NCI-H446 treated with DMSO at 0.1 percent for 48 hours (cell line): ENCODE measurements at regions not wholly inside any gene's neighbourhood (a gene's known extent, or its start where the extent isn't known, plus 50 kb on each side); places are given as distances from the start of the nearest gene placed in this dataset.

Source experiments
- DNase-seq: peaks from one replicate; lab custom pipeline; 2025; lab: John Stamatoyannopoulos, UW

- DNase-seq: no peak
Observed at GRCh38 chr9:107984956-107985355, 495.4 kb upstream of the KLF4 start.

- DNase-seq: no peak
Observed at GRCh38 chr9:107983762-107984161, 494.2 kb upstream of the KLF4 start.

- DNase-seq: no peak
Observed at GRCh38 chr9:107983181-107983603, 493.6 kb upstream of the KLF4 start.

GRCh38 chr9:107982745-107983144 lies 493.2 kb upstream of the KLF4 start:
- DNase-seq: no peak

- no peak for DNase-seq
Observed at GRCh38 chr9:107982001-107982400, 492.4 kb upstream of the KLF4 start.

GRCh38 chr9:107980984-107981383 lies 491.4 kb upstream of the KLF4 start:
- no peak for DNase-seq

GRCh38 chr9:107976767-107977166 lies 487.2 kb upstream of the KLF4 start:
- no peak for DNase-seq

GRCh38 chr9:107975426-107976010 lies 485.9 kb upstream of the KLF4 start:
- DNase-seq: no peak

- DNase-seq: no peak
Observed at GRCh38 chr9:107973451-107973850, 483.9 kb upstream of the KLF4 start.

GRCh38 chr9:107972346-107972745 lies 482.8 kb upstream of the KLF4 start:
- no peak for DNase-seq

- no peak for DNase-seq
Observed at GRCh38 chr9:107971241-107971640, 481.7 kb upstream of the KLF4 start.

- DNase-seq: no peak
Observed at GRCh38 chr9:107970726-107971125, 481.2 kb upstream of the KLF4 start.

- no peak for DNase-seq
Observed at GRCh38 chr9:107969727-107970126, 480.2 kb upstream of the KLF4 start.

- DNase-seq: no peak
Observed at GRCh38 chr9:107969141-107969540, 479.6 kb upstream of the KLF4 start.

GRCh38 chr9:107963246-107963645 lies 473.7 kb upstream of the KLF4 start:
- DNase-seq: no peak

- no peak for DNase-seq
Observed at GRCh38 chr9:107960916-107961315, 471.3 kb upstream of the KLF4 start.

GRCh38 chr9:107954312-107954711 lies 464.7 kb upstream of the KLF4 start:
- no peak for DNase-seq

GRCh38 chr9:107953556-107954125 lies 464.1 kb upstream of the KLF4 start:
- no peak for DNase-seq

GRCh38 chr9:107952773-107953172 lies 463.2 kb upstream of the KLF4 start:
- no peak for DNase-seq

GRCh38 chr9:107951511-107951910 lies 461.9 kb upstream of the KLF4 start:
- no peak for DNase-seq

- DNase-seq: no peak
Observed at GRCh38 chr9:107949061-107949460, 459.5 kb upstream of the KLF4 start.

- no peak for DNase-seq
Observed at GRCh38 chr9:107948601-107949000, 459.0 kb upstream of the KLF4 start.

GRCh38 chr9:107948086-107948485 lies 458.5 kb upstream of the KLF4 start:
- no peak for DNase-seq
